ENCODE measurements at regions not wholly inside any gene's neighbourhood (a gene's known extent, or its start where the extent isn't known, plus 50 kb on each side); places are given as distances from the start of the nearest gene placed in this dataset.

DNA sequence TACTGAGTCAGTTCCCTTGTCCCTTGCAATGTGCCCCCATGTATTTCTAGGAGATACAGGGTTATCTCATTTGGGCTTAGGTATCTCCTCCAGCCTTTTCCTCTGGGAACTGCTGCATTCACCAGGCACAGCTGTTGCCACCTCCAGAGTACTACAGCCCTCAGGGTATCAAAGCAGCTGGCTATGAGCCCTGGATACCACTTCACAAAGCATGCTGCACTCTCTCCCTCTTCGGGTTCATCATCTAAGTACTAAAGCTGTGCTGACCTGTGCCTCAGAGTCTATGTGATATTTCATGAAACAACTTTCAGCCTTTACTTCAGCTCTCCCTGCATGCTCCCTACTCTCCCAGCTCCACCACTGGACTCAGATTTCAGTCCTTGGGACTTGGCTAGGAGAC lies 62.3 kb downstream of the CCDC185 start:
- ATAC-seq (ENCODE audit: poor library complexity) (no peak), DNase-seq (no peak)
- H3K4me3 Mint-ChIP-seq: no peak overlapping the region
- CTCF ChIA-PET: no interaction called here
- TF ChIP-seq, protein P1, sequence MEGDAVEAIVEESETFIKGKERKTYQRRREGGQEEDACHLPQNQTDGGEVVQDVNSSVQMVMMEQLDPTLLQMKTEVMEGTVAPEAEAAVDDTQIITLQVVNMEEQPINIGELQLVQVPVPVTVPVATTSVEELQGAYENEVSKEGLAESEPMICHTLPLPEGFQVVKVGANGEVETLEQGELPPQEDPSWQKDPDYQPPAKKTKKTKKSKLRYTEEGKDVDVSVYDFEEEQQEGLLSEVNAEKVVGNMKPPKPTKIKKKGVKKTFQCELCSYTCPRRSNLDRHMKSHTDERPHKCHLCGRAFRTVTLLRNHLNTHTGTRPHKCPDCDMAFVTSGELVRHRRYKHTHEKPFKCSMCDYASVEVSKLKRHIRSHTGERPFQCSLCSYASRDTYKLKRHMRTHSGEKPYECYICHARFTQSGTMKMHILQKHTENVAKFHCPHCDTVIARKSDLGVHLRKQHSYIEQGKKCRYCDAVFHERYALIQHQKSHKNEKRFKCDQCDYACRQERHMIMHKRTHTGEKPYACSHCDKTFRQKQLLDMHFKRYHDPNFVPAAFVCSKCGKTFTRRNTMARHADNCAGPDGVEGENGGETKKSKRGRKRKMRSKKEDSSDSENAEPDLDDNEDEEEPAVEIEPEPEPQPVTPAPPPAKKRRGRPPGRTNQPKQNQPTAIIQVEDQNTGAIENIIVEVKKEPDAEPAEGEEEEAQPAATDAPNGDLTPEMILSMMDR (IDR thresholded peaks at IDR 0.05): no peak
- Histone ChIP-seq H3K4me3 (ENCODE audit: low read length) (no peak overlapping the region), H3K36me3 (ENCODE audit: insufficient read depth, low read length) (no peaks in the 10 kb centered on the region), H3K9me3 (ENCODE audit: control insufficient read depth in 1 of 2, insufficient read depth in 1 of 2, low read length in 2 of 2) (no peaks in the 10 kb centered on the region), H3K27ac (ENCODE audit: low read depth in 1 of 2, low read length in 2 of 2) (no peak overlapping the region), H3K27me3 (ENCODE audit: control insufficient read depth in 1 of 2, insufficient read depth in 2 of 2, low read length in 2 of 2) (no peaks in the 10 kb centered on the region), H3K4me1 (ENCODE audit: insufficient read depth, low read length) (no peaks in the 10 kb centered on the region)
- H3K27ac Mint-ChIP-seq: no peak overlapping the region
- H3K27me3 Mint-ChIP-seq: no peaks in the 10 kb centered on the region
- H3K9me3 Mint-ChIP-seq: no peaks in the 10 kb centered on the region
- no peaks in the 10 kb centered on the region for H3K36me3 Mint-ChIP-seq (ENCODE audit: low read depth)
- POLR2A ChIA-PET: no interaction called here
- intact Hi-C loops (cut with DNase I, micrococcal nuclease): no loop called here
- no peaks in the 10 kb centered on the region for H3K4me1 Mint-ChIP-seq (ENCODE audit: low read depth)

DNA sequence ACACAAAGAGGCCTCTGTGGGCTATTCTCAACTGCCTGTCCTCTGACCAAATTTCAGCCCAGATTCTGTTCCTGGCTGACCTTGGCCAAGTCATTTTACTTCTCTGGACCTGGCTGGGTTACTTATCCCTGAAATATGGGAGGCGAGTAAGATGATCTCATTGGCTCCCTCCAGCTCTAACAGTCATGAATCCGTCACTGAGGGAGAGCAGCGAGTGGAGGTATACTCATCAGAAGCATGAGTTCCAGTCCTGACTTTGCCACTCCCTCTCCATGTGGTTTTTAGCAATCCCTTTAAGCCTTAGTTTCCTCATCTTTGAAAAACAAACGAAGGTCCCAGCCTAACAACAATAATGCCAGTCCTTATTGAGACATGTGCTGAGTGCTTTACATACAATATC lies 63.5 kb downstream of the CCDC185 start:
- H3K9me3 ChIP-seq (ENCODE audit: control insufficient read depth in 1 of 2, insufficient read depth in 1 of 2, low read length in 2 of 2): no peaks in the 10 kb centered on the region
- no peaks in the 10 kb centered on the region for H3K36me3 ChIP-seq (ENCODE audit: insufficient read depth, low read length)
- Mint-ChIP-seq H3K27ac (no peak overlapping the region), H3K4me3 (no peak overlapping the region), H3K27me3 (no peaks in the 10 kb centered on the region), H3K4me1 (ENCODE audit: low read depth) (no peaks in the 10 kb centered on the region), H3K9me3 (no peaks in the 10 kb centered on the region), H3K36me3 (ENCODE audit: low read depth) (no peaks in the 10 kb centered on the region)
- ATAC-seq (ENCODE audit: poor library complexity): no peak
- no peak for DNase-seq
- no peaks in the 10 kb centered on the region for H3K4me1 ChIP-seq (ENCODE audit: insufficient read depth, low read length)
- no peak overlapping the region for H3K27ac ChIP-seq (ENCODE audit: low read depth in 1 of 2, low read length in 2 of 2)
- no peak overlapping the region for H3K4me3 ChIP-seq (ENCODE audit: low read length)
- ChIA-PET CTCF (no interaction called here), POLR2A (no interaction called here)
- H3K27me3 ChIP-seq (ENCODE audit: control insufficient read depth in 1 of 2, insufficient read depth in 2 of 2, low read length in 2 of 2): no peaks in the 10 kb centered on the region
- intact Hi-C loops (cut with DNase I, micrococcal nuclease): no loop called here
- TF ChIP-seq, protein P1 (IDR thresholded peaks at IDR 0.05): no peak

DNA sequence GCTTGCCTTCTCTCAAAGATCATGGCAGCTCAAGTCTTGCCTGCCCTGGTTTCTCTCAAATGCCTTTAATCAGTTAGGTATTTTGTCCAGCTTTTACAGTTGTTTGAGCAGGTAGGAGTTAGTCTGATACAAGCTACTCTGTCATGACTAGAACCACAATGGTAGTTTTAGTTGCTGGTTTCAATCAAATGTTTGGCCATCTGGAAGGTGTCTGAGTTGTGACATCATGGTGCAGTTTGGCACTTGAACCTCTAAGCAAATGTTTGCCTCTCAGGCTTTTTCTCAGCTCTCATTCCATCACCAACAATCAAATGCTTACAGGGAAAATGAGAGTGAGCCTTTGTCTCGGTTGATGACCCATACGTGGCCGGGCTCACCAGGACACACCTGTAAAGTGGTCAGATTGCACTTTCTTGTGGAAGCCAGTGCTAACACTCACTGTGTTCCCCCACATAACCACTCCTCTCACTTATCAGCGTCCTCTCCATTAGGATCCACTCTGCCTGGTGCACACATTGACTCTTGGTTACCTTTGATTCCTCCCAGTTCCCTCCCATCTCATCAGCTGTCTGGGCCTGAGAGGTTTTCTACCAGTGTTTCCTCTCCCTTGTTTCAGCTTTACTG lies 67.5 kb downstream of the CCDC185 start:
- Mint-ChIP-seq H3K27ac (no peak overlapping the region), H3K4me3 (no peak overlapping the region)
- intact Hi-C loops (cut with DNase I, micrococcal nuclease): no loop called here

More for the DNA sequence above, 67.5 kb downstream of the CCDC185 start:
- DNase-seq (no peak), ATAC-seq (ENCODE audit: poor library complexity) (no peak)
- Histone ChIP-seq H3K27ac (ENCODE audit: low read depth in 1 of 2, low read length in 2 of 2) (no peak overlapping the region), H3K36me3 (ENCODE audit: insufficient read depth, low read length) (no peaks in the 10 kb centered on the region), H3K4me1 (ENCODE audit: insufficient read depth, low read length) (no peaks in the 10 kb centered on the region), H3K4me3 (ENCODE audit: low read length) (no peak overlapping the region), H3K27me3 (ENCODE audit: control insufficient read depth in 1 of 2, insufficient read depth in 2 of 2, low read length in 2 of 2) (no peaks in the 10 kb centered on the region), H3K9me3 (ENCODE audit: control insufficient read depth in 1 of 2, insufficient read depth in 1 of 2, low read length in 2 of 2) (no peaks in the 10 kb centered on the region)
- ChIA-PET POLR2A (no interaction called here), CTCF (no interaction called here)
- Mint-ChIP-seq H3K9me3 (no peaks in the 10 kb centered on the region), H3K27me3 (no peaks in the 10 kb centered on the region), H3K4me1 (ENCODE audit: low read depth) (no peaks in the 10 kb centered on the region), H3K36me3 (ENCODE audit: low read depth) (no peaks in the 10 kb centered on the region)
- TF ChIP-seq, protein P1 (IDR thresholded peaks at IDR 0.05): no peak
